GM20431 (cell line): ENCODE measurements at regions not wholly inside any gene's neighbourhood (a gene's known extent, or its start where the extent isn't known, plus 50 kb on each side); places are given as distances from the start of the nearest gene placed in this dataset.
"Not testable (repeated sequence)": the region's sequence is repeated elsewhere in the genome, so short reads cannot be mapped to it uniquely, and the experiment has no call there.

Experiments
- in situ Hi-C: fragments of 300-500 bp; cut with MseI, MboI; formaldehyde crosslinking; loops from one replicate; pipeline ENCODE4 v1.15.0; 2020; ENCODE audit warnings: low sequenced_read_pairs; ENCODE audit not compliant: unreplicated experiment

DNA sequence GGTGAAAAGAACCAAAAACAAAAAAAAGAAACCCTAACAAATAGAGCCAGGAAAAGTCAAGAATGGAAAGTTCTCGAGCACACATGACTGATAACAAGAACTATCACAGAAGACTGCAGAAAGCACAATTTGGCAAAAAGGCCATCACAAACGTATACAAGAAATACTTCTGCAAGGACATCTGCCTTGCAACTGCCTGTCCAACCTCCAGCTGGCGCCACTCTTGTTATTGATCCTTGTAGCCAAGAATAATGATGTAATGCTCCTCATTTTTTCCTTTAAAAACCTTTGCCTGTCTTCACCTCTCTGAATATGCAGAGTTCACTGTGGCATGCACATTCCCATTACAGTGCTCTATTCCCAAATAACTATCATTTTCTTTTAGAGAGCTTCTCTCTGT is 87.9 kb upstream of the BMP5 start:
- in situ Hi-C loops, result loop anchor here (25.0 kb wide), 1 partner anchor 676 kb away; no protein-coding TSS in a partner anchor

DNA sequence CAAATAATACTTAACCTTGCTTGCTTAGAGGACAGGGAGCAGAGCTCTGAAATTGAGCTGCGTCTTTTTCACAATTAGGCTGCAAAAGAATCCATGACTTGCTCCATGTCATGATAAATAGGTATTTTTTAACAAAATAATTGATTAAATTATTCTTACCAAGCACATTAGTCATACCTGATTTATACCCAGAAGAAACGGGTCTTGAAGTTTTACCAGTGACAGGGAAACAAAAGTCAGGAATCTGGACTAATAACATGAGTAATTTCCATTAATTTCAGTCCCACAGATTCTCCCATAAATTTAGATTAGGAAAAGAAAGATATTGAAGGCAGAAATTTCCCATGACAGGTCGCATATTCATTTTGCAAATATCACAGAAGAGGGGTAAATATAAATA is 85.0 kb upstream of the BMP5 start:
- in situ Hi-C loops, result loop anchor here (25.0 kb wide), 1 partner anchor 673 kb away; no protein-coding TSS in a partner anchor

GRCh38 chr6:55958790-55959189 is 83.4 kb upstream of the BMP5 start:
- in situ Hi-C loops, result loop anchor here (25.0 kb wide), 1 partner anchor 671 kb away; no protein-coding TSS in a partner anchor

- in situ Hi-C loops, result loop anchor here (25.0 kb wide), 1 partner anchor 671 kb away; no protein-coding TSS in a partner anchor
Observed at GRCh38 chr6:55957961-55958422, 82.6 kb upstream of the BMP5 start.

GRCh38 chr6:55955684-55956083 is 80.3 kb upstream of the BMP5 start:
- in situ Hi-C loops, result loop anchor here (25.0 kb wide), 1 partner anchor 668 kb away; no protein-coding TSS in a partner anchor

- in situ Hi-C loops, result loop anchor here (25.0 kb wide), 1 partner anchor 667 kb away; no protein-coding TSS in a partner anchor
Observed at GRCh38 chr6:55954436-55954835, 79.0 kb upstream of the BMP5 start.

- in situ Hi-C loops, result loop anchor here (25.0 kb wide), 1 partner anchor 666 kb away; no protein-coding TSS in a partner anchor
Observed at GRCh38 chr6:55953335-55953734, 77.9 kb upstream of the BMP5 start.

GRCh38 chr6:55950071-55950814 is 74.9 kb upstream of the BMP5 start:
- in situ Hi-C loops, result loop anchor here (25.0 kb wide), 1 partner anchor 663 kb away; no protein-coding TSS in a partner anchor

DNA sequence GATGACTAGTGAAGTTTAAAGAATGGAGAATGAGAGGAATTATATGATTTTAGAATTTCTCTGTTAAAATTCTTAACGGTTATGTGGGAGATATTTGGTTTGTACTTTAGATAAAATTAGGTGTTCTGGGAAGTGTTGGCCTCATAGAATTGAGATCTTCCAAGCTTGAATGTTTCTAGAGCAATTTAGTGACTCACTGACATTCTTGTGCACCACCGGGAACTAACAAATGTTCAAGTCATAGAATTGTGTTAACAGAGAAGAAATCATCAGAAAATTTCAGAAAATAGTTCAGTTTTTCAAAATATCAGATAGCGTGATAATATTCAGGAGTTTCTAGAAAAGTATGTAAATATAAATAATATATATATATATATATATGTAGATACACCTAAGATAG is 67.9 kb upstream of the BMP5 start:
- in situ Hi-C loops, result no loop called here

- in situ Hi-C loops, result no loop called here
Observed at GRCh38 chr6:55941702-55942101, 66.3 kb upstream of the BMP5 start.

DNA sequence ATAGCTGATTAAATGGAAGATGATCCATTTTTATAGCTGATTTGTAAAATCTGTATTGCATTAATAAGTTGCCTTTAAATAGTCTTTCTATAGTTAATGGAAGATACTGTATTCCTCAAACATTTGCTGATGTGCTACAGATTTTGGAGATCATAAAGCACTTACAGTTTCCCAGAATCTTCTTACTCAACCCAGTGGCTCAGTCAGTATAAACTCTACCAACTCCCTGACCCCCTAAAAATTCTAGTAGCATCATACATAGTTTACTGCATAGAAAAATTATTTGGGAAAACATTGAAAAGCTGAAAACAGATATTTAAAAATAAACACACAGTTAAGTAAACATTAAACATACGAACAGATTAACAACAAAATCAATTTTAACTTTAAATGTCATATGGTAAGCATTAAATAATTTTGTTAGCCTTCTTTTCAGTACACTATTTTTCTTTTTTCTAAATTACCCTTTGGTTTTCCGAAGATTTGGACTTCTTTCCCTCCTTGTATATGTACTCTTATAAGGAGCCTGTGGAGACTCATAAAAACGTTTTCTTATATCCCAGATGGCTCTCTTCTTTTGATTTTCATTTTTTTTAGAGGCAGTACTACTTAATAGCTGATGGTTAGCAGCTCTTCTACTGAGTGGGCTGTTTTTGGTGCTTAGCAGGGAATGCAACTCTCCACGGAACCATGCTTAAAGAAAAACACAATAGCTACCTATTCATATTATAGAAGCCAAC is 62.7 kb upstream of the BMP5 start:
- in situ Hi-C loops, result no loop called here

DNA sequence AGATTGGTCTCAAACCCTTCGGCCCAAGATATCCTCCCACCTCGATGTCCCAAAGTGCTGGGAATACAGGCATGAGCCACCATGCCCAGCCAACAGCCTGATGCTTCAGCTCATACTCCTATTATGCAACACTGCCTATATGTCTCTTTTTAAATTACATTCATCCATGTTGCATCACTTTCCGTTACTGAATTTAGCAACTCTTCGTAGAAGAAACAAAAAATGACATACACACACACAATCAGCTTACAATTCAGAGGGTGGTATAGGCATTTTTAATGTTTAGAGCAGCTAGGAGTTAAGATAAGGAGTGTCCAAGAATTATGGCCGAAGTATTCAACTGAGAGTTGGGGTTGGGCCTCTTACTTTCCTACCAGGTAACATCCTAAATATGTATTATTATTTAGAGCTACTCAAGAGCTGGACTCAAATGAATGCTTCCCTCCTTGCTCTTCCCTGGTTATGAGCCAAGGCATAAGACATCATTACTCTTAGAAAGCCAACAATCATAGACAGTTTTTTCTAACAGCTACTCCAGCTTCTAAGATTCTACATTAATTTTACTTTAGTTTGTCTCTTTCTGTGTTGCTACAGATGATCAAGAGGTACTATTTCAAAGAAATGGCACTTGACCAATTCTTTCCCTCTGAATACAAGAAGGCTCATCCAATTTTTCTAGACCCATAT is 62.0 kb upstream of the BMP5 start:
- in situ Hi-C loops, result no loop called here

DNA sequence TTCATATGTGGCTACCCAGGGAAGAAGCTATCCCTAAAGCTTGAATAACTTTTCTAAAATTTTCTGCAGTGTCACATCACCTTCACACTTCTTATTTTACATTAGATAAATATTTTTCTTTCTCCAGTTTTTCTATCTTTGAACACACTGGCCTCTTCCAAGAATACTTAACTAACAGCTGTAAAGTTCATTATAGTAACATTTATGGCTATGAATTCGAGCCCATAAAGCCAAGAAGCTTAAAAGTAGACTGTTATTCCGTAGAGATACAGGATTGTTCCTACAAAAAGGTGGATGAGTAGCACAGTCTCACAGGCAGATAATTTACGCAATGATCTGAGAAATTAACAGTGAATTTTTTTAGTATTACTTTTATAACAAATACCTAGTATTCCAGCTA is 55.7 kb upstream of the BMP5 start:
- in situ Hi-C loops, result no loop called here

- in situ Hi-C loops, result not testable (repeated sequence)
Observed at GRCh38 chr6:55927713-55928112, 52.3 kb upstream of the BMP5 start.

DNA sequence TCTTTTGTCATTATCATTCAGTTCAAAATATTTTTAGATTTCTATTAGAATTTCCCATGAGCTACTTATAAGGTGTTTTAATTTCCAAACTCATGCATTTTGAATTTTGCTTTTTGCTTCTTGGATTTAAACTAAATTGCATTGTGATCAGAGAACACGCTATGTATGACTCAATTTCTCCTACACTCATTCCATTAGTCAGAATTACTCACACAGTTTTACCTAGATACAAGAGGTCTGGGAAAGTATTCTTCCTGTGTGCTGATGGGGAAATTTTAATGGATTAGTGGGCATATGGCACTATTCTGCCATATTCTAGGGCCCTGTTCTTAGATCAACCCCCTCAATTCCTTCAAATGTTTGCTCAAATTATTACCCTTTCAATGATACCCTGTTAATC is 49.9 kb upstream of the BMP5 start:
- in situ Hi-C loops, result no loop called here
